WTC11 (cell line): ENCODE measurements at regions not wholly inside any gene's neighbourhood (a gene's known extent, or its start where the extent isn't known, plus 50 kb on each side); places are given as distances from the start of the nearest gene placed in this dataset.
A peak's percentile ranks its signal among the peaks of the same experiment; 100 is the strongest.

Source experiments
- ATAC-seq: fragments of 200-7000 bp; cut with Tn5 transposase; 2 replicates; pipeline ENCODE4 v1.10.0; 2021; ENCODE audit warnings: mild to moderate bottlenecking, moderate library complexity
- CTCF ChIA-PET: fragments of 300-600 bp; sonication (Branson Sonifier 250); formaldehyde crosslinking; loops from one replicate; lab custom pipeline; 2021; ENCODE audit warnings: antibody characterized with exemption; lab: Charles Lee
- POLR2A ChIA-PET: fragments of 350-600 bp; sonication (Branson Sonifier 250); formaldehyde crosslinking; loops from one replicate; lab custom pipeline; 2021; ENCODE audit warnings: antibody characterized with exemption; lab: Charles Lee
- DNase-seq: peaks from one replicate; pipeline ENCODE4 v3.0.0; 2021; ENCODE audit warnings: low spot score
- H3K27ac Mint-ChIP-seq: 2 replicates; pipeline ENCODE4 v1.8.0; 2021; ENCODE audit warnings: mixed read lengths
- H3K27me3 Mint-ChIP-seq: 2 replicates; pipeline ENCODE4 v1.8.0; 2021; ENCODE audit warnings: low read depth, mild to moderate bottlenecking, moderate library complexity, mixed read lengths
- H3K36me3 Mint-ChIP-seq: 2 replicates; pipeline ENCODE4 v1.8.0; 2021; ENCODE audit warnings: mixed read lengths
- H3K4me1 Mint-ChIP-seq: 2 replicates; pipeline ENCODE4 v1.8.0; 2022; ENCODE audit warnings: mixed read lengths
- H3K4me3 Mint-ChIP-seq: 2 replicates; pipeline ENCODE4 v1.8.0; 2021; ENCODE audit warnings: mild to moderate bottlenecking, moderate library complexity, mixed read lengths
- H3K9me3 Mint-ChIP-seq: 2 replicates; pipeline ENCODE4 v1.8.0; 2021; ENCODE audit warnings: mixed read lengths
- SMAD3 ChIP-seq: sonication (generic); formaldehyde crosslinking; IDR thresholded peaks from 2 replicates; pipeline ENCODE4 v1.8.0; 2022; ENCODE audit warnings: missing genetic modification reagents, mild to moderate bottlenecking, borderline replicate concordance
- TCF7 ChIP-seq: sonication (generic); formaldehyde crosslinking; IDR thresholded peaks from 2 replicates; pipeline ENCODE4 v1.8.0; 2022; ENCODE audit warnings: mild to moderate bottlenecking, low read depth, missing genetic modification reagents, moderate library complexity
- ZBTB21 ChIP-seq: sonication (generic); formaldehyde crosslinking; IDR thresholded peaks from 2 replicates; pipeline ENCODE4 v1.8.1; 2023; ENCODE audit warnings: mild to moderate bottlenecking, missing genetic modification reagents, borderline replicate concordance
- TF ChIP-seq, protein P1 (sequence below): fragments of 200-600 bp; IDR thresholded peaks from 2 replicates; pipeline ENCODE4 v1.8.0; 2022; ENCODE audit warnings: antibody characterized with exemption
- TF ChIP-seq, protein P2 (sequence below): sonication (generic); formaldehyde crosslinking; IDR thresholded peaks from 2 replicates; pipeline ENCODE4 v1.8.0; 2022; ENCODE audit warnings: mild to moderate bottlenecking, missing genetic modification reagents

DNA sequence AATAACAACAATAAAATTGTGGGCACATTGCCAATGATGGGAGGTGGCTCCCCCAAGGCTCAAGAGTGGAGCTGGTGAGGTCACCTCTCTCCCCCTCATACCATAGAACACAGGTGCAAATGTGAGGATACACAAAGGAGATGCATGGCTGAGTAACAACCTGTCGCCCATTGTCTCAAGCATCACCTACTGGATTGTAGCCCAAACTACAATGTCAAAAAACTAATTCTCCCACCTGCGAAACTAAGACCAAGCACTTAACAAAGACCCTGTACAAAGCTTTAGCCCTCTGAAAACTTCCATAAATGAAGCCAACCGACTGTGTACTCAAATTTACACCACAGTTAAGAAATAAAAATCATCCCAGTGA lies 50.4 kb upstream of the IGSF11 start:
- Mint-ChIP-seq H3K4me3 (no peak overlapping the region), H3K36me3 (no peaks in the 10 kb centered on the region), H3K27me3 (no peaks in the 10 kb centered on the region), H3K4me1 (no peaks in the 10 kb centered on the region), H3K27ac (no peak overlapping the region), H3K9me3 (no peaks in the 10 kb centered on the region)
- TF ChIP-seq, protein P1, sequence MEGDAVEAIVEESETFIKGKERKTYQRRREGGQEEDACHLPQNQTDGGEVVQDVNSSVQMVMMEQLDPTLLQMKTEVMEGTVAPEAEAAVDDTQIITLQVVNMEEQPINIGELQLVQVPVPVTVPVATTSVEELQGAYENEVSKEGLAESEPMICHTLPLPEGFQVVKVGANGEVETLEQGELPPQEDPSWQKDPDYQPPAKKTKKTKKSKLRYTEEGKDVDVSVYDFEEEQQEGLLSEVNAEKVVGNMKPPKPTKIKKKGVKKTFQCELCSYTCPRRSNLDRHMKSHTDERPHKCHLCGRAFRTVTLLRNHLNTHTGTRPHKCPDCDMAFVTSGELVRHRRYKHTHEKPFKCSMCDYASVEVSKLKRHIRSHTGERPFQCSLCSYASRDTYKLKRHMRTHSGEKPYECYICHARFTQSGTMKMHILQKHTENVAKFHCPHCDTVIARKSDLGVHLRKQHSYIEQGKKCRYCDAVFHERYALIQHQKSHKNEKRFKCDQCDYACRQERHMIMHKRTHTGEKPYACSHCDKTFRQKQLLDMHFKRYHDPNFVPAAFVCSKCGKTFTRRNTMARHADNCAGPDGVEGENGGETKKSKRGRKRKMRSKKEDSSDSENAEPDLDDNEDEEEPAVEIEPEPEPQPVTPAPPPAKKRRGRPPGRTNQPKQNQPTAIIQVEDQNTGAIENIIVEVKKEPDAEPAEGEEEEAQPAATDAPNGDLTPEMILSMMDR: peak; percentile 22; the same call in 1 of the 2 replicates
- TF ChIP-seq, protein P2, sequence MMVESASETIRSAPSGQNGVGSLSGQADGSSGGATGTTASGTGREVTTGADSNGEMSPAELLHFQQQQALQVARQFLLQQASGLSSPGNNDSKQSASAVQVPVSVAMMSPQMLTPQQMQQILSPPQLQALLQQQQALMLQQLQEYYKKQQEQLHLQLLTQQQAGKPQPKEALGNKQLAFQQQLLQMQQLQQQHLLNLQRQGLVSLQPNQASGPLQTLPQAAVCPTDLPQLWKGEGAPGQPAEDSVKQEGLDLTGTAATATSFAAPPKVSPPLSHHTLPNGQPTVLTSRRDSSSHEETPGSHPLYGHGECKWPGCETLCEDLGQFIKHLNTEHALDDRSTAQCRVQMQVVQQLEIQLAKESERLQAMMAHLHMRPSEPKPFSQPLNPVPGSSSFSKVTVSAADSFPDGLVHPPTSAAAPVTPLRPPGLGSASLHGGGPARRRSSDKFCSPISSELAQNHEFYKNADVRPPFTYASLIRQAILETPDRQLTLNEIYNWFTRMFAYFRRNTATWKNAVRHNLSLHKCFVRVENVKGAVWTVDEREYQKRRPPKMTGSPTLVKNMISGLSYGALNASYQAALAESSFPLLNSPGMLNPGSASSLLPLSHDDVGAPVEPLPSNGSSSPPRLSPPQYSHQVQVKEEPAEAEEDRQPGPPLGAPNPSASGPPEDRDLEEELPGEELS (CRISPR knock-in tag): no peak
- TF ChIP-seq ZBTB21 (CRISPR knock-in tag) (no peak), SMAD3 (CRISPR knock-in tag) (no peak)
- ATAC-seq (peak; percentile 72), DNase-seq (no peak)
- ChIA-PET CTCF (interaction anchor here (1.5 to 4.8 kb wide), 3 partner anchors 13 to 203 kb away, joined by 3 to 37 read pairs (median 4); no protein-coding TSS in a partner anchor), POLR2A (interaction anchor here (0.6 to 1.3 kb wide), 2 partner anchors 51 to 159 kb away, joined by 3 to 5 read pairs; partner anchors contain the start of gene IGSF11)

DNA sequence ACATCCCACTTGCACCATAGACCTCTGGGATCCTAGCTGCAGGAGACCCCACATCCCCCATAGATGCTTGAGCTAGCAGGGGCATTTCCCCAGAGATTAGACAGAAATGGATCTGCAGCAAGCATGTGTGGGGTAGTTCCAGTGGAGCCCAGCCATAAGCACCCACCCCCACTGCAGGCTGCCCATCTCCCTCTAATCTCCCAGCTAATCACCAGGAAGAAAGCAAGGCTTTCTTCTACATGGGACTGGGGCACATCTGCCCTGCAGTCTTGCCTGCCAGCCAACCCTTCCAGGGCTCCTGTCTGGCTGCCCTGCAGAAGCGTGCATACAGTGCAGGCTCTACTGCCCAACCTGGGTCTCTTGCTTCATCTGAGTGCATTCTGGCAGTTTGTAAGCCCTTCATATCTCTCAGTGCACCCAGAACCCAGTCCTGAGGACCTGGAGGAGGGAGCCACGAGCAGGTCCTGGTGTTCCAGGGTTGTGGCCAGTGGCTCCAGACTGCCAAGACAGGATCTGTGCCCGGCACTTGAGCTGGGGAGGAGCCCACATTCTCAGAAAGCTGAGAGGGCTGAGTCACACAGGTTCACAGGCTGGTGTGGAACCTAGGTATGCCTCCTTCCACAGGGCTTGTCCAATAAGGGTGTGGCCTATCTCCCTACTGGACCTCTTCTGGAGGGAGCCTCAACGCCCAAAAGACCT lies 49.9 kb upstream of the IGSF11 start:
- CTCF ChIA-PET: interaction anchor here (1.5 to 4.8 kb wide), 3 partner anchors 14 to 202 kb away, joined by 3 to 37 read pairs (median 4); no protein-coding TSS in a partner anchor
- H3K27me3 Mint-ChIP-seq: no peaks in the 10 kb centered on the region
- no peak for DNase-seq
- POLR2A ChIA-PET: interaction anchor here (1.3 kb wide), 1 partner anchor 50 kb away, joined by 3 read pairs; the partner anchor contains the start of gene IGSF11
- H3K4me1 Mint-ChIP-seq: no peaks in the 10 kb centered on the region
- no peak for TF ChIP-seq TCF7 (CRISPR knock-in tag)
- no peak for TF ChIP-seq ZBTB21 (CRISPR knock-in tag)
- H3K27ac Mint-ChIP-seq: no peak overlapping the region
- no peak overlapping the region for H3K4me3 Mint-ChIP-seq
- ATAC-seq: peak; percentile 26; the same call in 1 of the 2 replicates
- H3K36me3 Mint-ChIP-seq: no peaks in the 10 kb centered on the region
- peaks cover 2% of the 10 kb centered on the region for H3K9me3 Mint-ChIP-seq
